CD1c-positive myeloid dendritic cell (primary cell): ENCODE measurements at regions not wholly inside any gene's neighbourhood (a gene's known extent, or its start where the extent isn't known, plus 50 kb on each side); places are given as distances from the start of the nearest gene placed in this dataset.

Experiments used
- DNase-seq: peaks from one replicate; pipeline ENCODE4 v3.0.0-alpha.2; 2016; ENCODE audit errors: extremely low spot score

DNA sequence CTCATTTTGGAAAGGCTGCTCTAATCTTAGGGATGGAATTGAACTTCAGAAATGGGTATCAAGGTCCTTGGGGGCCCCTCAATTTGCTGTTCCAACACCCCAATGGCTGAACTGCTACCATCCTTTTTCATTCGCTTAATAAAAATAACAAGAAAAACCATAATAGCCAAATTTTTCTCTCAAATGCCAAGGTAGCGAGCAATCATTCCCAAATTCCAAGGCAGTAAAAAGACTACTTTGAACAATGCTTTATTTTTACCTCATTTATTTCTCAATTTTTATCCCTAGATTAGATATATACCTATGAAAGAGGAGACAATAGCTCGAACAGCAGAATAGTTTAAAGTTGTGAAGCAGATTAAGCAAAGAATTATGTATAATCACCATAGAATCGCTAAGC is 323.4 kb upstream of the SLC7A11 start:
- DNase-seq: no peak

GRCh38 chr4:138562544-138562991 is 320.4 kb upstream of the SLC7A11 start:
- no peak for DNase-seq

- DNase-seq: no peak
These were observed 319.8 kb upstream of the SLC7A11 start for GRCh38 chr4:138561906-138562305.

GRCh38 chr4:138561276-138561880 is 319.2 kb upstream of the SLC7A11 start:
- DNase-seq: no peak

DNA sequence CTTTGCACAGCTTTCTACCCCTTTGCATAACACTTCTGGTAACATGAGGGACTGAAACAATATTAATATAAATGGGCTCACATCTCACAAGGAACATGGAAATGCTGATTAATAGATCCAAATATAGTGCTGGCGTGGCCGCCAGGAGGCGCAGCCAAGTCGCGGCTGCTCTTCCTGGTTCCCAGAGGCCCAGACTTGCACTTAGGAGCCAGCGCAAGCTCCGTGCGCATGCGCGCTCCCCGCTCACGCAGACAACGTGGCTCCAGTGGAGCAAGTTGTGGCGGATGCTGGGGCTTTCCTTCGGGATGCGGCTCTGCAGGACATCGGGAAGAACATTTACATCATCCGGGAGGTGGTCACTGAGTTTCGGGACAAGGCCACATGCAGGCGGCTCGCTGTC is 318.3 kb upstream of the SLC7A11 start:
- no peak for DNase-seq

DNA sequence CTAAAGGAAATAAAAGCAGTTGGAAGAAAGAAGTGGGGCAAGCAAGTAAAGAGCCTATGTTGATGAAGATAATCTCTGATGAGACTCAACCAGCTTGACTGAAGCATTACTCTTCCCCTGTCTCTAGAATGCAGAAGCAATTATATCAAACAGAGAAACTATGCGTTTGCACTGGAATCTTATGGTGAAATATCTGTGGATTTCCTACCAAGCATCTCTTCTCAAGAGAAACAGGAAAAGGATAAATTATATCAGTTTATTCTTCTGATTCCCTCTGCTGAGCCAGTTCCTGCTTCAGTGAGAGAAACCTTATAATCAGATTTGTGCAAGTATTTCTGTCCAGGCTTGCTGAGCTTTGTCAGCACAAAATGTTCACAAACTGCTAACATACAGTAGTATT is 316.7 kb upstream of the SLC7A11 start:
- no peak for DNase-seq

DNA sequence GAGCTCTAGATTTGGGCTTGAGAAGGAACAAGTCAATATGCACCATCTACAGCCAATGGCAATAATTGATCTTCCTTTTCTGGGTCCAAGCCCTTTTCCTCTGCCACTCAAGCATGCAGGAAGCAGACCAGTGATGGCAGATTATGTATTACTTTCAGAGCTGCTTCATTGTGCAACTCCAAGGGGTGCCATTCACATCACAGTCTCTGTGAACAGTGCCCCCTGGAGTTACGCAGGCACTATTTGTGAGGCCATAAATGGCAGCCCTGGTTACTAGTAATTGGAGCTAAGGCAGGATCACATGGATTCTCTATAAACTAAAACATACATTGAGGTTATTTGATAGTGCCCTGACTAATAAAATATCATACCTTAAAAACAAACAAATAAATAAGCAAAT is 313.4 kb upstream of the SLC7A11 start:
- DNase-seq: peak; percentile 13

- DNase-seq: no peak
These were observed 313.0 kb upstream of the SLC7A11 start for GRCh38 chr4:138555108-138555507.

GRCh38 chr4:138553001-138553845 is 311.1 kb upstream of the SLC7A11 start:
- no peak for DNase-seq

- DNase-seq: no peak
These were observed 300.1 kb upstream of the SLC7A11 start for GRCh38 chr4:138542191-138542776.

GRCh38 chr4:138540056-138540800 is 298.1 kb upstream of the SLC7A11 start:
- DNase-seq: no peak

GRCh38 chr4:138538743-138539142 is 296.6 kb upstream of the SLC7A11 start:
- DNase-seq: no peak

DNA sequence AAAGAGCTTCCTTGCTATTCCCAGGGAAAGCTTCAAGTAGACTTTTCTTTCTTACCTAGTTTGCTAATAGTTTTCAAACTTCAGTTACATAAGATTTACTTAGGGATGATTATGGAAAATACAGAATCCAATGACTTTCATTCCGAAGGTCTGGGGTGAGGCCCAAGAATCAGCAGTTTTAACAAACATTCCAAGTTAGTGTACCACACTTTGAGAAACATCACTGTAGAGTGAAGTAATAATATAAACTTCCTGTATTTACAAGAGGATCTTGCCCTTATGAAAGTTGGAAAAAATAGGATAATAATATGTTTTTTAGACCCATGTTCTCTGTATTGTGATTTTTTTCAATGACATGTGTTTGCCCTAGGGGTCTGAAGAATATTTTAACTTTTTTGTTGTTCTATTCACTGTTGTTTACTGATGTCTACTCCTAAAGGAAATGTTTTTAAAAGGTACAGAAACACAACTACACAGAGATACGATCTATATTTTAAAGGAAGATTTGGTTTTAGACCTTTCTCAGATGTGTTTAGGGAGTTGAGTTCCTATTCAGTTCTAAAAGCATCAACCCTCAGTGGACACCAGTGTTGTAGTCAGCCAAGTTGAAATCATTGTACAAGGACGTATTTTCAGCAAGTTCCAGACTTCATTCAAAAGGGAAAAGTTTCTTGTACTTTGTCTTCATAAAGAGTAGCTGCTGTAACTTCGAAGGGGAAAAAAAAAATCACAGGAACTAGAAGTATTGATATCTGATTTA is 295.8 kb upstream of the SLC7A11 start:
- DNase-seq: no peak

DNA sequence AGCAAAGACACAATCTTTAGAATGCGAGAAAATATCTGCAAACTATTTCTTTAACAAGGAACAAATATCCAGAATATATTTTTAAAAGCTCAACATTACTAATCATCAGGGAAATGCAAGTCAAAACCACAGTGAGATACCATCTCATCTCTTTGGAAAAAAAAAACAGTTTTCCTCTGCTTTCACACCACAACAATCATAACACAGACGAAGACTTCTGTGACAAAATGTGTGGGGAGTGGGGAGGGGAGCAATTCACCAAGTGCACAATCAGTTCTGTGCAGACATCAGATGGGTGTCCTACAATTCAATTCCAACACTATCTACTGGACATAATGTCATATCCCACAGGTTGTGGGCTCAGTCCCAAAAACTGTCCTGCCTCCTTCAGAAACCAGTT is 293.2 kb upstream of the SLC7A11 start:
- no peak for DNase-seq

DNA sequence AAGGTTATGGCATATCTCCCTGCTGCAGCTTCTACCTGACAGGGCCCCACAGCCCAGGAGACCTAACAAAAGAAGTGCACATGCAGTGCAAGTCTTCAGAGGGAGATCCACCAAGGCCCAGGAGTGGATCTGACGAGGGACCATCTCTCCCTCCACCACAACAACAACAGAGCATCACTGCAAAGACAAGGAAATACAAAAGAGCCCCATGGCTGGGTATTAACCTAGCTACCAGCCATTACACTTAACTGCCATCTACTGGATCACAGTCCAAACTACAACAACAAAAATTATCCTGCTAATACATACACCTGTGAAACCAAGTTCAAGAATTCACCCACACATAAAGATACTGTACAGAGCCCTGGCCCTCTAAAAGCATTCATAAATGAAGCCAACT is 280.2 kb upstream of the SLC7A11 start:
- peak; percentile 32 for DNase-seq

DNA sequence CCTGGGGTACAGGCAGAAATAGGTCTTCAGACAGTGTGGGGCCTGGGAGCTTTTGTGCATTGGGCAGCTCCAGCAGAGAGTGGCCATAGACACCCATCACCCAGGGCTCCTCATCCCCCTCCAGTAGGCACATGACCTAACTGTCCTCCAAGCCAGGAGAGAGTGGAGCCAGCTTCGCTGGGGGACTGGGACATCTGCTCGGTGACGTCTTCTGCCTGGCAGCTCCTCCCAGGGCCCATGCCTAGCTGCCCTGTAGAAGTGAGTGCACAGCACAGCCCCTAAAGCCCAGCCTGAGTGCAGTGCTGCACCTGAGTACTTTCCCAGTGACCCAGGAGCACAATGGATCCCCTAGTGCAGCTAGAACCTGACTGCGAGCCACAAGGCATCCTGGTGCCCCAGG is 279.7 kb upstream of the SLC7A11 start:
- no peak for DNase-seq

DNA sequence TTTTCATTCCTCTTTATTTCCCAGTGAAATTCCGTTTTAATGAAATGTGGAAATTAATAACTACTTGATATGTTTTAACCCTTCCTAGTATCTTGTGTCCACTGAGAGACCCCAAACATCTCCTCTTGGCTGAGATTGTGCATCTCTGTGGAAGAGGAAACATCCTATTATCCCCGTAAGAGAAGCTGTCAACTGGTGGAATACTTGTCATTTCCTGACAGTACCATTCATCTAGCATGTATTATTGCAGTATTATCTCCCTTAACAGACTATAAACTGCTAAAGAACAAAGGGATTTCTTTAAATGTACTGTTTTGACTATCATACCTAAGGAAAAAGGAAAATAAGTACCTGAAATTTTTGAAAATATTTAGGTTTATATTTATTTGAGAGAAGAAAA is 277.3 kb upstream of the SLC7A11 start:
- DNase-seq: no peak

- no peak for DNase-seq
These were observed 271.4 kb upstream of the SLC7A11 start for GRCh38 chr4:138513535-138513934.

- DNase-seq: no peak
These were observed 270.6 kb upstream of the SLC7A11 start for GRCh38 chr4:138512756-138513155.

DNA sequence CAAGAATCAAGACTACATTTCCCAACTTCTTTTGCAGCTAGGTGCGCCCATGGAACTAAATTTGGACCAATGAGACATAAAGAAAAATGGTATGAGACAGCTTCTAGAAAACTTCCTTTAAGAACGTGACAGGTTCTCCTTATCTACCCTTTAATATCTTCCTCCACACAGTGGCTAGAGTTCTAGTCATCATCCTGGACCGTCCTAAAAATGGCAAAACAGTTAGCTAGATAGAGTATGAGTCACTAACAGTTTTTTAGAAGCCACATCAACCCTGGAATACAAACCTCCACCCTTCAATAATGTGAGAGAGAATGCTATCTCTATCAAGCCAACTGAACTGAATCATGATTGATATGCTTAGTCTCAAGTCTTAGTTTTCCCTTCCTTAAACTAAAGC is 267.9 kb upstream of the SLC7A11 start:
- no peak for DNase-seq

- DNase-seq: no peak
These were observed 267.2 kb upstream of the SLC7A11 start for GRCh38 chr4:138509346-138509745.

GRCh38 chr4:138507522-138507921 is 265.4 kb upstream of the SLC7A11 start:
- DNase-seq: no peak
